ENCODE measurements at regions not wholly inside any gene's neighbourhood (a gene's known extent, or its start where the extent isn't known, plus 50 kb on each side); places are given as distances from the start of the nearest gene placed in this dataset.

GRCh38 chr19:46945694-46946489 lies 73.7 kb upstream of the NPAS1 start:
- no peak for DNase-seq

- DNase-seq, result no peak
Measured at GRCh38 chr19:46946611-46947238, 72.9 kb upstream of the NPAS1 start.

GRCh38 chr19:46947866-46948265 lies 71.8 kb upstream of the NPAS1 start:
- DNase-seq, result no peak

- DNase-seq, result peak in 1 of 2 experiments; percentile 10
Measured at GRCh38 chr19:46950526-46951170, 69.0 kb upstream of the NPAS1 start.

GRCh38 chr19:46951171-46951986 lies 68.3 kb upstream of the NPAS1 start:
- DNase-seq, result peak; percentile 88 to 91

GRCh38 chr19:46952874-46953273 lies 66.8 kb upstream of the NPAS1 start:
- no peak for DNase-seq

GRCh38 chr19:46953955-46954501 lies 65.6 kb upstream of the NPAS1 start:
- DNase-seq, result no peak

GRCh38 chr19:46954502-46954992 lies 65.1 kb upstream of the NPAS1 start:
- no peak for DNase-seq

GRCh38 chr19:46954993-46955812 lies 64.4 kb upstream of the NPAS1 start:
- DNase-seq, result no peak

- DNase-seq, result no peak
Measured at GRCh38 chr19:46955813-46956371, 63.7 kb upstream of the NPAS1 start.

GRCh38 chr19:46958532-46958931 lies 61.1 kb upstream of the NPAS1 start:
- no peak for DNase-seq

- no peak for DNase-seq
Measured at GRCh38 chr19:46959894-46960556, 59.6 kb upstream of the NPAS1 start.

GRCh38 chr19:46962030-46962570 lies 57.5 kb upstream of the NPAS1 start:
- no peak for DNase-seq

GRCh38 chr19:46963093-46963734 lies 56.4 kb upstream of the NPAS1 start:
- DNase-seq, result no peak

- DNase-seq, result no peak
Measured at GRCh38 chr19:46967578-46968032, 52.0 kb upstream of the NPAS1 start.
